Gastrocnemius medialis (tissue), 4 donors: ENCODE measurements at regions not wholly inside any gene's neighbourhood (a gene's known extent, or its start where the extent isn't known, plus 50 kb on each side); places are given as distances from the start of the nearest gene placed in this dataset.

Experiments used
- ATAC-seq, 2 donors: fragments of 150-250 bp; one replicate each; pipeline ENCODE4 v1.9.1; 2016
- DNase-seq, 2 donors: peaks; one replicate each; pipeline ENCODE4 v3.0.0-alpha.2; 2019
- H3K27ac ChIP-seq, 4 donors: fragments of 200-600 bp; sonication (generic); 1 replicate in 1 of 4; 2 replicates in 3 of 4; pipeline ENCODE4 v1.5.1; 2016 to 2018; ENCODE audit warnings: mild to moderate bottlenecking in 2 of 4, moderate library complexity in 1 of 4
- H3K27me3 ChIP-seq, 3 donors: fragments of 200-600 bp; sonication (generic) in 2 of 3; 1 replicate in 1 of 3; 2 replicates in 2 of 3; pipeline versions ENCODE4 v1.5.1 to v1.6.0; 2016 to 2019; ENCODE audit warnings: mild to moderate bottlenecking in 1 of 3, moderate library complexity in 1 of 3
- H3K36me3 ChIP-seq, 2 donors: fragments of 200-600 bp; sonication (generic) in 1 of 2; one replicate each; pipeline ENCODE4 v1.5.1; 2017 to 2018
- H3K4me1 ChIP-seq, 2 donors: fragments of 200-600 bp; sonication (generic) in 1 of 2; one replicate each; pipeline ENCODE4 v1.5.1; 2016 to 2017; ENCODE audit warnings: mild to moderate bottlenecking in 2 of 2
- H3K4me3 ChIP-seq, 4 donors: fragments of 200-600 bp; sonication (generic) in 3 of 4; 1 replicate in 1 of 4; 2 replicates in 3 of 4; pipeline ENCODE4 v1.5.1; 2016 to 2019; ENCODE audit warnings: mild to moderate bottlenecking in 2 of 4
- H3K9me3 ChIP-seq, 3 donors: fragments of 200-600 bp; sonication (generic) in 2 of 3; 1 replicate in 1 of 3; 2 replicates in 2 of 3; pipeline ENCODE4 v1.5.1; 2016 to 2019
- POLR2A ChIP-seq, 2 donors: fragments of 450-650 bp; IDR thresholded peaks; one replicate each; pipeline ENCODE4 v1.6.1; 2017; ENCODE audit warnings: antibody characterized with exemption in 2 of 2, mild to moderate bottlenecking in 2 of 2, moderate library complexity in 2 of 2
- in situ Hi-C, 4 donors: fragments of 200-750 bp; cut with MboI; loops; one replicate each; pipeline versions ENCODE4 v1.15.0 to v1.8.0; 2017; ENCODE audit warnings: low sequenced_read_pairs in 4 of 4
- intact Hi-C: fragments of 100-400 bp; cut with DNase I; formaldehyde crosslinking; loops from one replicate; pipeline ENCODE4 v1.15.1; 2023; ENCODE audit warnings: low total_unique reads
- TF ChIP-seq, protein P1 (sequence below), 5 experiments: fragments of 450-650 bp in 3 of 5; fragments of 200-600 bp in 2 of 5; sonication (generic) in 2 of 5; IDR thresholded peaks in 4 of 5; conservative IDR thresholded peaks in 1 of 5; 1 replicate in 4 of 5; 2 replicates in 1 of 5; pipeline ENCODE4 v1.5.1; 2016 to 2019; ENCODE audit warnings: antibody characterized with exemption in 5 of 5, mild to moderate bottlenecking in 3 of 5, moderate library complexity in 3 of 5

DNA sequence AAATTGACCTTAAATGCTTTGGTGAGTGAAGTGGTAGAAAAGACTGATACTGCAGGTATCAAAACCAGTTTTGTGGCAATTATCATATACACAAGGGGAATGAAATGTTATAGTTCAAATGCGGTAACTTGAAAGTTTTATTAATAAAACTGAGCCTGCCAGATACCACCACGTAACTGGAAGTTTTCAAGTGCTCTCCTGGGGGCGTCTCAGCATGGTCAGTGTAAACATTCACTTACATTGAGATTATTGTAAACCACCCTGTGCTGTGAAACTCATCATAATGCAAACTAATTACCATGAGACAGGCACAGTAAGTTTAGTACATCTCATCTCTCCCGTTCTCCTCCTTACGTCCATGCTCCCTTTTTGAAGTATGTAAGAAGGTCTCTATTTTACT, 280.7 kb upstream of the FAR2 start:
- DNase-seq (no peak), ATAC-seq (no peak)
- in situ Hi-C loops = no loop called here
- H3K4me3 ChIP-seq = no peak overlapping the region
- H3K27me3 ChIP-seq = no peaks in the 10 kb centered on the region
- H3K36me3 ChIP-seq = no peaks in the 10 kb centered on the region
- intact Hi-C loops = no loop called here
- H3K4me1 ChIP-seq = no peaks in the 10 kb centered on the region
- no peak overlapping the region for H3K27ac ChIP-seq
- H3K9me3 ChIP-seq = no peaks in the 10 kb centered on the region
- TF ChIP-seq, protein P1, sequence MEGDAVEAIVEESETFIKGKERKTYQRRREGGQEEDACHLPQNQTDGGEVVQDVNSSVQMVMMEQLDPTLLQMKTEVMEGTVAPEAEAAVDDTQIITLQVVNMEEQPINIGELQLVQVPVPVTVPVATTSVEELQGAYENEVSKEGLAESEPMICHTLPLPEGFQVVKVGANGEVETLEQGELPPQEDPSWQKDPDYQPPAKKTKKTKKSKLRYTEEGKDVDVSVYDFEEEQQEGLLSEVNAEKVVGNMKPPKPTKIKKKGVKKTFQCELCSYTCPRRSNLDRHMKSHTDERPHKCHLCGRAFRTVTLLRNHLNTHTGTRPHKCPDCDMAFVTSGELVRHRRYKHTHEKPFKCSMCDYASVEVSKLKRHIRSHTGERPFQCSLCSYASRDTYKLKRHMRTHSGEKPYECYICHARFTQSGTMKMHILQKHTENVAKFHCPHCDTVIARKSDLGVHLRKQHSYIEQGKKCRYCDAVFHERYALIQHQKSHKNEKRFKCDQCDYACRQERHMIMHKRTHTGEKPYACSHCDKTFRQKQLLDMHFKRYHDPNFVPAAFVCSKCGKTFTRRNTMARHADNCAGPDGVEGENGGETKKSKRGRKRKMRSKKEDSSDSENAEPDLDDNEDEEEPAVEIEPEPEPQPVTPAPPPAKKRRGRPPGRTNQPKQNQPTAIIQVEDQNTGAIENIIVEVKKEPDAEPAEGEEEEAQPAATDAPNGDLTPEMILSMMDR (IDR thresholded peaks at IDR 0.05 in 4 of 5, conservative IDR thresholded peaks at IDR 0.05 in 1 of 5) = no peak
- no peak for TF ChIP-seq POLR2A (IDR thresholded peaks at IDR 0.05)

- TF ChIP-seq, protein P1 (IDR thresholded peaks at IDR 0.05 in 4 of 5, conservative IDR thresholded peaks at IDR 0.05 in 1 of 5) = no peak
- no peak for TF ChIP-seq POLR2A (IDR thresholded peaks at IDR 0.05)
- ATAC-seq (no peak), DNase-seq (no peak)
- Histone ChIP-seq H3K27ac (no peak overlapping the region), H3K4me1 (no peaks in the 10 kb centered on the region), H3K27me3 (no peaks in the 10 kb centered on the region), H3K4me3 (no peak overlapping the region), H3K9me3 (no peaks in the 10 kb centered on the region), H3K36me3 (no peaks in the 10 kb centered on the region)
- intact Hi-C loops = no loop called here
- in situ Hi-C loops = no loop called here
Observed at GRCh38 chr12:28869197-28869596, 279.9 kb upstream of the FAR2 start.

DNA sequence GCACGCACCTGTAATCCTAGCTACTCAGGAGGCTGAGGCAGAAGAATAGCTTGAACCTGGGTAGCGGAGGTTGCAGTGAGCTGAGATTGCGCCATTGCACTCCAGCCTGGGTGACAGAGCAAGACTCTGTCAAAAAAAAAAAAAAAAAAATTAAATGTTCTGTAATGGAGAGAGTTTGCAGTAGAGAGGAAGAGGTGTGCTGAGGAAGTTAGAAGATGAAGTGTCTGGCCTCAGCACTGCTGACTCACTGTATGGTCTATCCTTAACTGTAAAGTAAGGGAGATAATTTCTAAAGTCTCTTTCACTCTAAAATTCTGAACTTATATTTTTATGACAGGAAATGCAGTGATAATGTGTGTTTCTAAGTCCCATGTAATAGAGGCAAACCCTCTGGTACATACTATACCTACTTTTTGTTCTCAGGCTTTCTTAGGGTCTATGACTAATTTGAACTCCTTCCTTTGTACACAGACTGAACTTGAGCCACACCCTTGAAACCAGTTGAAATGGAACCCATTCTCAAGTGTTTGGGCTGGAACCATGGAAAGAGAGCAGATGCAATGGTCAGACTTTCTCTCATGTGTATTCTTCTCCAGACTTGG, 278.1 kb upstream of the FAR2 start:
- intact Hi-C loops = no loop called here
- Histone ChIP-seq H3K27me3 (no peaks in the 10 kb centered on the region), H3K27ac (no peak overlapping the region), H3K36me3 (no peaks in the 10 kb centered on the region), H3K9me3 (no peaks in the 10 kb centered on the region), H3K4me3 (no peak overlapping the region), H3K4me1 (no peaks in the 10 kb centered on the region)
- no peak for TF ChIP-seq POLR2A (IDR thresholded peaks at IDR 0.05)
- TF ChIP-seq, protein P1 (IDR thresholded peaks at IDR 0.05 in 4 of 5, conservative IDR thresholded peaks at IDR 0.05 in 1 of 5) = no peak
- in situ Hi-C loops = no loop called here
- ATAC-seq (no peak), DNase-seq (no peak)

- Histone ChIP-seq H3K4me1 (no peaks in the 10 kb centered on the region), H3K27ac (no peak overlapping the region), H3K27me3 (no peaks in the 10 kb centered on the region), H3K9me3 (no peaks in the 10 kb centered on the region), H3K4me3 (no peak overlapping the region), H3K36me3 (no peaks in the 10 kb centered on the region)
- intact Hi-C loops (no loop called here), in situ Hi-C loops (no loop called here)
- ATAC-seq (no peak), DNase-seq (no peak)
- no peak for TF ChIP-seq POLR2A (IDR thresholded peaks at IDR 0.05)
- TF ChIP-seq, protein P1 (IDR thresholded peaks at IDR 0.05 in 4 of 5, conservative IDR thresholded peaks at IDR 0.05 in 1 of 5) = peak in 4 of 5 experiments; percentile 18 to 27 (median 22)
Observed at GRCh38 chr12:28872654-28873268, 276.3 kb upstream of the FAR2 start.
